GM11168 (cell line): ENCODE measurements at regions not wholly inside any gene's neighbourhood (a gene's known extent, or its start where the extent isn't known, plus 50 kb on each side); places are given as distances from the start of the nearest gene placed in this dataset.

Experiments used
- in situ Hi-C: fragments of 300-500 bp; cut with MboI; formaldehyde crosslinking; loops from one replicate; pipeline ENCODE4 v1.12.0; 2022; ENCODE audit warnings: low sequenced_read_pairs; ENCODE audit not compliant: unreplicated experiment

DNA sequence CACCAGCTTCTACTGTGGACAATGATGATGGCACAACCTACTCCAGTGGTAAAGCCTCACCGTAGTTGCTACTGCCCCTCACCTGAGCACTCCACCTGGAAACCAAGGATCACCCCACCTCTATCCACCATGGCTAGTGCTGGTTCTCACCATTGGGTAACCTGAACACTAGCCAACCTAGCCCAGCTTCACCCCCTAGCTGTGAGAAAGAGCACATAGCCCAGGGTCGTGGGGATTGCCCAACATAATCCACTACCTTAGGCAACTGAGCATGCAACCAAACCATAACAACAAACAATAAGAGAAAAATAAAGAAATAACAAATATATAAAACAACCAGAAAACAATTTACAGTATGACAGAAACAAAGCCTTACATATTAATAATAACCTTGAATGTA lies 560.1 kb downstream of the DIAPH3 start:
- in situ Hi-C loops = no loop called here

DNA sequence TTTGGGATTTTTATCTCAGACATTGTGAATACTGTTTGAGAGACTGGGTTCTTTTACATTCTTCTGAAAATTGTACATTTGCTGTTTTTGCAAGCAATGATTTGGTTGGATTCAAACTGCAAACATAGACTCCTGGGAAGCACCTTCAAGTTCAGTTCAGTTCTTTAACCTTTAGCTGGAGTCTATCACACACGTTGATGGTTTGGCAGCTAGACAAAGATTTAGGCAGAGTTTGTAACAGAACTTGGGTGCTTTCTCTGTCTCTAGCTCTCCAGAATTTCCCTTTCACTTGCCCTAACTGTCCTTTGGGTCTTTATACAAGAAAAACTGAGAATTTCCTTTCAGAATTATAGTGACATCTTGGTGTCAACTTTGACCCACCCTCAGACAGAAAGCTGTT lies 556.6 kb downstream of the DIAPH3 start:
- in situ Hi-C loops = no loop called here

DNA sequence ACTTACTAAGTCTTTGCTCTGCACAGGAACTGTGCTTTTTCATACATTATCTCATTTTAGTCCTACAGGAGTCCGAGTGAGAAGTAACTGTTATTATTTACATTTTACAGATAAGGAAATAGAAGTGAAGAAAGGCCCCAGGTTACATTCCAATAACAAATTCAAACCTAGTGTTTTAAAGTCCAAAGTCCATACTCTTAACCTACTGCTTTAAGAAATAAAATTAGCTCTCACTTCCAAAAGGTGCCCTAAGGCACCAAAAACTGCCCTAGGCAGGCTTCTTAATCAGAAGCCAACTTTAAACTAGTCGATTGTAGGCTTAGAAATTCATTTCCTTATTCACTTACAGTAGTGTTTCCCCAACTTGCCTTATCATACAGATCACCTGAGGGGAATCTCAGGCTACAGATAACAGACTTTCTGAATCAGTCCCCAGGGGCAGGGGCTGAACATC lies 555.9 kb downstream of the DIAPH3 start:
- in situ Hi-C loops = no loop called here

DNA sequence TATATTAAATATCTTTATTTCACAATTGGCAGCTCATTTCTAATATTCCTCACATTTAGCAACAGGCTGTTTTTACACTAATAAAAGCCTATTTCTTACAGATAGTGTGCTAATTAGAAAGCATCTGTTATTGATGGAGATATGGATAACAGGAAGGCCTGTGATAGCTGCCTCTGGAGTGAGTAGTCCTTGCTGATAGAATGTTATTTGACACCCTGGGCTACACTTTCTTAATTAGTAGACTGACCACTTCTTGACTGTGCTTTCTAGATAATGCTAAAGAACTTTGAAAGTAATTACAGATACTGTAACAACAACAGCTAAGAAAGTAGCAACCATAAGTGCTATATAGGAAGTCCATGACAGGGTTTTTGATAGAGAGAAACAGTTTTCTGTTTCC lies 554.3 kb downstream of the DIAPH3 start:
- in situ Hi-C loops = no loop called here
